ENCODE measurements at regions not wholly inside any gene's neighbourhood (a gene's known extent, or its start where the extent isn't known, plus 50 kb on each side); places are given as distances from the start of the nearest gene placed in this dataset.
"Not testable (repeated sequence)": the region's sequence is repeated elsewhere in the genome, so short reads cannot be mapped to it uniquely, and the experiment has no call there.

GRCh38 chr3:117842086-117842485 is 1132.5 kb downstream of the TUSC7 start:
- DNase-seq (ENCODE audit: low read depth), result no peak

DNA sequence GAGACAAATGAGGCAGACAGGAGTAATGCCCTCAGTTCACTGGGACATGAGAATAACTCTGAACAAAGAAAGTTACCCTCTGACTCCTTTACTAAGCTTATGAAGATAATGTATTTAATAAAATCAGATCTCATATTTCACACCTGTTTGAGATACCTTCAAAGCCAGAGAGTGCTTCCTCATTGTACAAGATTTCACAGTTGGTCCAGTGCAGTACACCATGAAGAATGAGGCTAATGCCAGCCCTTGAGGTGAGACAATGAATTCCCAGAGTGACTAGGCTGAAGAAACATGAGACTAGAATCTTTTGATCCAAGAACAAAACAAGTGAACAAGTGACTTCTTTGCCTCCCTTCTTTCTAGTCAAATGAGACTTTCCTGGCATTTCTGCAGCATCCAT is 1133.8 kb downstream of the TUSC7 start:
- no peak for DNase-seq (ENCODE audit: low read depth)

DNA sequence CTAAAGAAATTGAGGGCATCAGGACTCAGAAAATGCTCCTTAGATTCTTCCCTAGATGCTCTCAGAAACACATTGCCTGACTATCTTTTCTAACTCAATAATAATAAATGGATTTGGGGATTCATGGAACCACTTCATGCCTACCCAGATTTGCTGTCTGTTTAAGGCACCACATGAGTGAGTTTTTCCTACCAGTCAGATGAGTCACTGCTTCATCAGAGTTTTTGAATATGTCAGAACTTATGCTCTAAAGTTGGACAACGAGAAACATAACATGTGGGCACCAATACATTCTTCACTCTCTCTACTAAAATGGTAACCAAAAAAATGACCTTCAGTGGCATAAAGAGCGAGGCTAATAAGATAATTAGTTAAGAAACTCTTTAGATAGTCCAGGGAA is 1135.1 kb downstream of the TUSC7 start:
- DNase-seq (ENCODE audit: low read depth), result peak; percentile 75

GRCh38 chr3:117846238-117846637 is 1136.7 kb downstream of the TUSC7 start:
- DNase-seq (ENCODE audit: low read depth), result no peak

DNA sequence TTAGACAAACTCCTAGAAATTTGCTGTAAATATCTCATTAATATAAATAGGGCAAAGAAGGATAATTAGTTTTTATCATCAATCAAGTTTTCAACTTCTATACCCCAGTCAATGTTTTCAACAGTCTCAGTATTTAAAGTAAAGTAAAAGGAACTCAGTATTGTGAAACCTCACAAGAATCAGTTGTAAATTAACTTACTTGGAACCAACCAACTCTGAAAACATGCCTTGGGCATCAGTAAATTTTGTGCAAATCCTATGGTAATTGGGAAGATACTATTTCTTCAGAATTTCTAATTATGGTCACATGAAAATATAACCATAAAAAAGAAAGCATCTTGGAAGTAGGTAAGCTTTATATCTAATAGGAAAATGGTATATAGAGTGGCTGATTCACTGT is 1139.0 kb downstream of the TUSC7 start:
- no peak for DNase-seq (ENCODE audit: low read depth)

GRCh38 chr3:117853923-117854668 is 1144.5 kb downstream of the TUSC7 start:
- DNase-seq (ENCODE audit: low read depth), result peak; percentile 44

GRCh38 chr3:117856354-117856753 is 1146.8 kb downstream of the TUSC7 start:
- DNase-seq (ENCODE audit: low read depth), result no peak

DNA sequence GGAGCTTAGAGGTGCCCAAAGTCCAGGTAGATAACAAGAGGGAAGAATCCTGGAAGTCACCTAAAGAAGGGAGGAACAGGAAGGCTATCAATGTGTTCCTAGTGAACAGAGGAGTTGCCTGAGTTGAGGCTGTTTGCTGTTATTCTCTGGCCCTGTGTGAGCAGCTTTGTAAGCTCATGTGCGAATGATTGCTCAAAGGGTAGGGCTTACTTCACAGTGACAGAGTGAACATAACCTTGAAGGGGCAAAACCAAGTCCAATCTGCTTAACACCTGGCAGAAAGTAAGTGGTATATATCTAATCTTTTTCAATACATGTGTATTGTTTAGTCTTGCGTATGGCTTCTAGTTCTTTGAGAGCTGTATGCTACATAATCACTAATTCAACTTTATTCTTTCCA is 1153.6 kb downstream of the TUSC7 start:
- no peak for DNase-seq (ENCODE audit: low read depth)

DNA sequence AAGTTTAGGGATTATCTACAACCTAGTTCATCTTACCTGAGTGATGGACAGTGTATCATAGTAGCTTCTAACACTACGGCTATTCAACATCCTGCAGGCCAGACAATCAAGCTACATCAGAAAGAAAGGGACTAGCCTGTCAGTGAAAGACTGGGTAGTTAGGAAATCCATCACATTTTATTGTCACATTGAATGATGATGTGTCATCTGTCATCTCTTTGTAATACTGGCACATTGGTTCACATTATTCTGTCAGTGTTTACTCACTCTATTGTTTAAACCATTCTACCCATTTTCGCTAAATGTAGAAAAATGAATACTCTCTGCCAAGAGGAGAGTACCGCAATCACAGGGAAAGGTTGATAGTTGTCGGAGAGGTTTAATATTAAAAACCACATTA is 1155.8 kb downstream of the TUSC7 start:
- no peak for DNase-seq (ENCODE audit: low read depth)

GRCh38 chr3:117868766-117869165 is 1159.2 kb downstream of the TUSC7 start:
- DNase-seq (ENCODE audit: low read depth), result no peak

DNA sequence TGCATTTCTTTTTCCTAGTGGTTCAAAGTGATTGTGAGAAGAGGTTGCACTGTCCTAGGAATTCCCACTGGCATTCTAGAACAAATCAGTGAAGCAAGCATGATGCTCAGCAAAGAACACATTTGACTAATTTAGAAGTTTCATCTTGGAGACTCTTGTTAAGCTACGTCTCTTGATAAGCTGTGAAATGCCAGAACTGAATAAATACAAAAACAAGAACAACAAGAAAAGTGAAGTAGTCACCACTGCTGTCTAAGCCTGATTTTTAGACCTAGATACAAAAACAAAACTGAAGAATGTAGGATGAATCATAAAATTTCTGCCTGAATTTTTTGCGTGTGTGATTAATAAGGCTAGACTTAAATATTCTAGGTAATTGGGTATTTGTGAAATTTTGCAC is 1162.4 kb downstream of the TUSC7 start:
- DNase-seq (ENCODE audit: low read depth), result no peak

DNA sequence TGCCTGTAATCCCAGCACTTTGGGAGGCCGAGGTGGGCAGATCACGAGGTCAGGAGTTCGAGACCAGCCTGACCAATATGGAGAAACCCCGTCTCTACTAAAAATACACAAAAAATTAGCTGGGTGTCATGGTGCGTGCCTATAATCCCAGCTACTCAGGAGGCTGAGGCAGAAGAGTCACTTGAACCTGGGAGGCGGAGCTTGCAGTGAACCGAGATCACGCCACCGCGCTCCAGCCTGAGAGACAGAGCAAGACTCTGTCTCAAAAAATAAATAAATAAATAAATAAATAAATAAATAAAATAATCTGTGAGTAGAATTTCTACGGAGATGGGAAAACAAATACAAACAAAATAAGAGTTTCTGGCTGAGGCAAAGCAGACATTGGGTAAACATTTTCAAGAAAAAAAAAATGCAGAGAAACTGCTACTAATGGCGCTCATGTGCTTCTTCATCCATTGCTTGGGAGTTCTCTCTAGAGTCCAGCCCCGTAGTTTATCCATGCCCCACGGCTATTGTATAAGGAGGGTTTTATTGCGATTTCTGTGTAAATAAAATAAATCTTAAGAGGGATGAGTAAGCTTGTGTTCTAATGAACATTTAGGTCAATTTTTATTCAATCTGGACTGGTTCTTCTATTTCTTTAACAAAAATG is 1161.9 kb downstream of the IGSF11 start:
- not testable (repeated sequence) for DNase-seq (ENCODE audit: low read depth)

GRCh38 chr3:117873249-117873600 is 1161.4 kb downstream of the IGSF11 start:
- DNase-seq (ENCODE audit: low read depth), result no peak

GRCh38 chr3:117874028-117874690 is 1160.5 kb downstream of the IGSF11 start:
- no peak for DNase-seq (ENCODE audit: low read depth)

GRCh38 chr3:117874904-117875874 is 1159.5 kb downstream of the IGSF11 start:
- no peak for DNase-seq (ENCODE audit: low read depth)

DNA sequence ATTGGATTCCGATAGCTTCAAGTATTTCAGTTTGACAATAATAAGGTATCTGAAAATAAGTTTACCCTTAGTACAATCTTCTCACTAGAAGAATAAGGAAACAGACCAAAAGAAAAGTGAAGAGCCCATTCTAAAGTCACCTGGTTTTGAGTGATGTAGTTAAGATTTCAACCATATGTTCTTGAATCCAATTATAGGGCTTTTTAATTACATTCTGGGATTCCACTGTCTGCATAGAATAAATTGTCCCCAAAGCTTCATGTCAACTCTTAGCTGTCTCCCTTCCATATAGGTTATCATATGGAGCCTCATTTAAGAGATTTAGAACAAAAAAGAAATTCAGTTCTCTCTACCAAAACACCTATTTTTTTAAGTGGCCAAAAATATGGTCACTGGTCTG is 1158.8 kb downstream of the IGSF11 start:
- DNase-seq (ENCODE audit: low read depth), result no peak

GRCh38 chr3:117880638-117881037 is 1154.0 kb downstream of the IGSF11 start:
- no peak for DNase-seq (ENCODE audit: low read depth)

DNA sequence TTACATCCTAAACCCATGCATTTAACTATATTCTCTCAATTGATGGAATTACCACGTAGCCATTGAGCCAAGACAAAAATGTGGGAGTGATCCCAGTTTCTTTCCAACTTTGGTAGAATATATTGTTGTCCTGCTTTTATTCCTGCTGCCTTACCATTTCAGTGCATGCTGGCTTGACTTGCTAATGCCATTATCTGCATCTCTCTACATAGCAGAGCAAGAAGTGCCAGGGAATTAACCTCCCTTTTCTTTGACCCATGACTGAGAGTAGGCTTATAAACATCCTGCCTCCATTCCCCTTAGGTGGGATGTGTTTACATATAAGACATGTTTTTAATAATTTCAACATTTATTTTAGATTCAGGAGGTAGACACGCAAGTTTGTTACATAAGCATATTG is 1153.4 kb downstream of the IGSF11 start:
- DNase-seq (ENCODE audit: low read depth), result no peak

- no peak for DNase-seq (ENCODE audit: low read depth)
Measured at GRCh38 chr3:117885011-117885441, 1149.6 kb downstream of the IGSF11 start.

- DNase-seq (ENCODE audit: low read depth), result no peak
Measured at GRCh38 chr3:117886147-117886546, 1148.5 kb downstream of the IGSF11 start.

- DNase-seq (ENCODE audit: low read depth), result no peak
Measured at GRCh38 chr3:117887031-117887430, 1147.6 kb downstream of the IGSF11 start.

- DNase-seq (ENCODE audit: low read depth), result peak; percentile 38
Measured at GRCh38 chr3:117887901-117888300, 1146.7 kb downstream of the IGSF11 start.
